ENCODE measurements at regions not wholly inside any gene's neighbourhood (a gene's known extent, or its start where the extent isn't known, plus 50 kb on each side); places are given as distances from the start of the nearest gene placed in this dataset.

DNA sequence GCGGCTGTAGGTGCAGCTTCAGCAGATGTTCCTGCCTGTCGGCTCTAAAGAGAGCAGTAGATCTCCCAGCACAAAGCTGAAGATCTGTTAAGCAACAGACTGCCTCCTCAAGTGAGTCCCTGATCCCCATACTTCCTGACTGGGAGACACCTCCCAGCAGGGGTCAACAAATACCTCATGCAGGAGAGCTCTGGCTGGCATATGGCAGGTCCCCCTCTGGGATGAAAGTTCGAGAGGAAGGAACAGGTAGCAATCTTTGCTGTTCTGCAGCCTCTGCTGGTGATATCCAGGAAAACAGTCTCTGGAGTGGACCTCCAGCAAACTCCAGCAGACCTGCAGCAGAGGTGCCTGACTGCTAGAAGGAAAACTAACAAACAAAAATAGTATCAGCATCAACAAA, 337.1 kb upstream of the USP15 start:
- TF ChIP-seq, protein P1, sequence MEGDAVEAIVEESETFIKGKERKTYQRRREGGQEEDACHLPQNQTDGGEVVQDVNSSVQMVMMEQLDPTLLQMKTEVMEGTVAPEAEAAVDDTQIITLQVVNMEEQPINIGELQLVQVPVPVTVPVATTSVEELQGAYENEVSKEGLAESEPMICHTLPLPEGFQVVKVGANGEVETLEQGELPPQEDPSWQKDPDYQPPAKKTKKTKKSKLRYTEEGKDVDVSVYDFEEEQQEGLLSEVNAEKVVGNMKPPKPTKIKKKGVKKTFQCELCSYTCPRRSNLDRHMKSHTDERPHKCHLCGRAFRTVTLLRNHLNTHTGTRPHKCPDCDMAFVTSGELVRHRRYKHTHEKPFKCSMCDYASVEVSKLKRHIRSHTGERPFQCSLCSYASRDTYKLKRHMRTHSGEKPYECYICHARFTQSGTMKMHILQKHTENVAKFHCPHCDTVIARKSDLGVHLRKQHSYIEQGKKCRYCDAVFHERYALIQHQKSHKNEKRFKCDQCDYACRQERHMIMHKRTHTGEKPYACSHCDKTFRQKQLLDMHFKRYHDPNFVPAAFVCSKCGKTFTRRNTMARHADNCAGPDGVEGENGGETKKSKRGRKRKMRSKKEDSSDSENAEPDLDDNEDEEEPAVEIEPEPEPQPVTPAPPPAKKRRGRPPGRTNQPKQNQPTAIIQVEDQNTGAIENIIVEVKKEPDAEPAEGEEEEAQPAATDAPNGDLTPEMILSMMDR (conservative IDR thresholded peaks at IDR 0.05), result no peak
- TF ChIP-seq ZFX (IDR thresholded peaks at IDR 0.05), result no peak
